ENCODE measurements at regions not wholly inside any gene's neighbourhood (a gene's known extent, or its start where the extent isn't known, plus 50 kb on each side); places are given as distances from the start of the nearest gene placed in this dataset.

DNA sequence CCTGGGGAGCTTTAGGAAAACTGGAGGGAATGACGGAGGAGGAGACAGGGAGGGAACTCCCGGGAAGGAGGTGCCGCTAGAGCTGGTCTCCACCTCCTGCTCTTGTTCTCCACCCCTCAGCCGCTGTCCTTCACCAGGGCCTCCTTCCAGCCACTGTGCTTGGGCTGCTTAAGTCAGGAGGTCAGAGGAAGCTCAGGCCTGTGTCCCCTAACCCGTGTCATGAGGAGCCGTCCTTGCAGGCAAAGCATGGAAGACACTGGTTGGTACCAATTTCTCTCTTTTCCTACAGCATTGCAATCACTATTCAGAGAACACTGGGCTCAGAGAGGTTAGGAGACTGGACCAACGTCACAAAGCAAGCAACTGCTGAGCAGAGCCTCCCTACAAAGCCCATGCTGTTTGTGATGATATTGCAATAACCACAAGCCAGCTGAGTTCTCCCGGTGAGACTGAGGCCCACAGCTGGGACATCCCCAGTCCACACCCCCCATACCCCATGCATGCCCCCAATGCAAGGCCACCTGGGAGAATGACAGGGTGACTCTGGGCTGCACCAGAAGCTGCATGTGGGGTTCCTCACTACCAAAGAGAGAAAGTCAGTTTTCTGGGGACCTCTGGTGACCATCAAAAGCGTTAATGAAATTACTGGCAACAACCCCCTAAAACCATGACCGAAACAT, 427.5 kb downstream of the NPHP4 start:
- POLR2A ChIA-PET = no interaction called here

More for the DNA sequence above, 427.5 kb downstream of the NPHP4 start:
- H3K4me1 ChIP-seq (ENCODE audit: control insufficient read depth in 1 of 2, insufficient read depth in 2 of 2, low read length in 2 of 2) = no peaks in the 10 kb centered on the region
- H3K9me2 ChIP-seq (ENCODE audit: insufficient read depth) = no peaks in the 10 kb centered on the region
- ChIA-PET CTCF (no interaction called here), RAD21 (ENCODE audit: low non-redundant PET in 1 of 2, low total read pairs in 2 of 2, uncharacterized antibody in 2 of 2, unreplicated experiment in 2 of 2) (no interaction called here)
- H4K20me1 ChIP-seq (ENCODE audit: insufficient read depth) = no peaks in the 10 kb centered on the region
- no peaks in the 10 kb centered on the region for H3K36me3 ChIP-seq (ENCODE audit: control insufficient read depth in 1 of 2, insufficient read depth in 2 of 2, low read length in 2 of 2)
- intact Hi-C loops (cut with micrococcal nuclease) = no loop called here
- no TSS peak for BruUV-seq (replicated peaks)
- no peaks in the 10 kb centered on the region for H3K79me2 ChIP-seq (ENCODE audit: insufficient read depth, low read length)
- ATAC-seq (no peak), DNase-seq (ENCODE audit: low read depth, low spot score) (no peak)
- H2AFZ ChIP-seq (ENCODE audit: low read depth, low read length, poor library complexity, severe bottlenecking) = no peak overlapping the region
- TF ChIP-seq CBX3 (IDR thresholded peaks at IDR 0.05; ENCODE audit: low read depth) (no peak), YY1 (IDR thresholded peaks at IDR 0.05; ENCODE audit: extremely low read depth, insufficient replicate concordance, low read depth, low read length) (no peak), SP1 (IDR thresholded peaks at IDR 0.05; ENCODE audit: low read depth) (no peak), EZH2phosphoT487 (IDR thresholded peaks at IDR 0.05; ENCODE audit: borderline replicate concordance) (no peak), MAX (IDR thresholded peaks at IDR 0.05) (no peak), EZH2 (IDR thresholded peaks at IDR 0.05) (no peak), ZBTB33 (IDR thresholded peaks at IDR 0.05; ENCODE audit: extremely low read depth, insufficient replicate concordance, low read length) (no peak), RAD21 (IDR thresholded peaks at IDR 0.05; ENCODE audit: low read depth) (no peak), POLR2A (IDR thresholded peaks at IDR 0.05; ENCODE audit: borderline replicate concordance, extremely low read depth, insufficient read depth, insufficient read length) (no peak), EGR1 (IDR thresholded peaks at IDR 0.05; ENCODE audit: low read depth) (no peak), FOSL1 (IDR thresholded peaks at IDR 0.05; ENCODE audit: low read depth) (no peak), REST (IDR thresholded peaks at IDR 0.05; ENCODE audit: low read depth) (no peak), ELF1 (IDR thresholded peaks at IDR 0.05; ENCODE audit: borderline replicate concordance, low read depth) (no peak)
- 0 out of 2 replicates have a peak, but pooled peaks cover 2% of the 10 kb centered on the region for H3K27me3 ChIP-seq (ENCODE audit: insufficient read depth, low read length)
- H3K9ac ChIP-seq (ENCODE audit: low read length) = no peak overlapping the region
- H3K4me3 ChIP-seq (replicated peaks in 1 of 2; ENCODE audit: low read depth in 1 of 2, low read length in 2 of 2) = no peak overlapping the region
- H3K4me2 ChIP-seq (ENCODE audit: low read length) = no peak overlapping the region
- no peak overlapping the region for H3K27ac ChIP-seq (ENCODE audit: low read depth, low read length)
- no peaks in the 10 kb centered on the region for H3K9me3 ChIP-seq (ENCODE audit: control insufficient read depth in 1 of 2, insufficient read depth in 1 of 2, low read depth in 1 of 2, low read length in 2 of 2)

Measured in HCT116 (cell line).